Keratinocyte (primary cell): ENCODE measurements at regions not wholly inside any gene's neighbourhood (a gene's known extent, or its start where the extent isn't known, plus 50 kb on each side); places are given as distances from the start of the nearest gene placed in this dataset.

Experiments
- DNase-seq: peaks from one replicate; pipeline ENCODE4 v3.0.0-alpha.2; 2011; ENCODE audit warnings: low read depth, missing footprints, low spot score
- FAIRE-seq: peaks from 2 replicates; lab custom pipeline; 2011; peaks lifted over from hg19 to GRCh38; lab: Jason Lieb, UNC
- H2AFZ ChIP-seq: 2 replicates; pipeline ENCODE4 v1.6.0; 2012; ENCODE audit warnings: low read length, control low read depth, inconsistent platforms; ENCODE audit not compliant: control insufficient read depth
- H3K27ac ChIP-seq: 2 replicates; pipeline ENCODE4 v1.5.1; 2011; ENCODE audit warnings: low read length; ENCODE audit not compliant: control insufficient read depth, insufficient read depth
- H3K27me3 ChIP-seq: 3 replicates; pipeline ENCODE4 v1.6.0; 2011; ENCODE audit warnings: low read length; ENCODE audit not compliant: control insufficient read depth, insufficient read depth; ENCODE audit errors: extremely low read depth
- H3K36me3 ChIP-seq, 2 experiments: 2 replicates in 1 of 2; 3 replicates in 1 of 2; pipeline ENCODE4 v1.5.1; 2011; ENCODE audit warnings: low read length in 2 of 2, mild to moderate bottlenecking in 1 of 2; ENCODE audit not compliant: control insufficient read depth in 2 of 2, insufficient read depth in 2 of 2; ENCODE audit errors: extremely low read depth in 1 of 2
- H3K4me1 ChIP-seq: 3 replicates; pipeline ENCODE4 v1.5.1; 2011; ENCODE audit warnings: low read length; ENCODE audit not compliant: control insufficient read depth, insufficient read depth; ENCODE audit errors: extremely low read depth
- H3K4me2 ChIP-seq: 3 replicates; pipeline ENCODE4 v1.6.0; 2011; ENCODE audit warnings: low read depth, low read length; ENCODE audit not compliant: control insufficient read depth, insufficient read depth; ENCODE audit errors: extremely low read depth
- H3K4me3 ChIP-seq, 3 experiments: fragments of 200-600 bp in 1 of 3; sonication (generic) in 1 of 3; 2 replicates in 2 of 3; 3 replicates in 1 of 3; pipeline ENCODE4 v1.5.1; 2011 to 2016; ENCODE audit warnings: low read length in 3 of 3, mild to moderate bottlenecking in 3 of 3, control low read depth in 2 of 3, inconsistent platforms in 1 of 3, low read depth in 1 of 3, mixed read lengths in 1 of 3, mixed run types in 1 of 3, moderate library complexity in 1 of 3; ENCODE audit not compliant: control insufficient read depth in 2 of 3, insufficient read depth in 2 of 3; ENCODE audit errors: extremely low read depth in 1 of 3
- H3K79me2 ChIP-seq: 2 replicates; pipeline ENCODE4 v1.6.0; 2012; ENCODE audit warnings: low read length; ENCODE audit not compliant: control insufficient read depth, insufficient read depth
- H3K9ac ChIP-seq: 3 replicates; pipeline ENCODE4 v1.6.0; 2011; ENCODE audit warnings: low read length; ENCODE audit not compliant: control insufficient read depth, insufficient read depth; ENCODE audit errors: extremely low read depth
- H3K9me1 ChIP-seq: 3 replicates; pipeline ENCODE4 v1.6.0; 2011; ENCODE audit warnings: low read length; ENCODE audit not compliant: control insufficient read depth, insufficient read depth; ENCODE audit errors: extremely low read depth
- H3K9me3 ChIP-seq: 2 replicates; pipeline ENCODE4 v1.5.1; 2012; ENCODE audit warnings: low read depth, low read length; ENCODE audit not compliant: control insufficient read depth
- H4K20me1 ChIP-seq: 3 replicates; pipeline ENCODE4 v1.6.0; 2011; ENCODE audit warnings: low read length; ENCODE audit not compliant: control insufficient read depth, insufficient read depth; ENCODE audit errors: extremely low read depth
- EZH2 ChIP-seq: IDR thresholded peaks from one replicate; pipeline ENCODE4 v1.6.1; 2012; ENCODE audit warnings: inconsistent platforms, mild to moderate bottlenecking, low read length, moderate library complexity
- dilution Hi-C: fragments of 300-500 bp; cut with MboI; formaldehyde crosslinking; loops from one replicate; pipeline ENCODE4 v1.7.0; 2020; ENCODE audit warnings: low sequenced_read_pairs; ENCODE audit not compliant: extremely low pct_ligation_motif_present
- TF ChIP-seq, protein P1 (sequence below), 3 experiments: IDR thresholded peaks in 1 of 3; conservative IDR thresholded peaks in 1 of 3; optimal IDR thresholded peaks in 1 of 3; 2 replicates in 2 of 3; 3 replicates in 1 of 3; pipeline versions ENCODE3 to v1.5.1; 2011; ENCODE audit warnings: low read length in 3 of 3, mild to moderate bottlenecking in 3 of 3, moderate library complexity in 2 of 3, control low read depth in 1 of 3, inconsistent platforms in 1 of 3; ENCODE audit not compliant: insufficient read depth in 2 of 3; ENCODE audit errors: extremely low read depth in 1 of 3

DNA sequence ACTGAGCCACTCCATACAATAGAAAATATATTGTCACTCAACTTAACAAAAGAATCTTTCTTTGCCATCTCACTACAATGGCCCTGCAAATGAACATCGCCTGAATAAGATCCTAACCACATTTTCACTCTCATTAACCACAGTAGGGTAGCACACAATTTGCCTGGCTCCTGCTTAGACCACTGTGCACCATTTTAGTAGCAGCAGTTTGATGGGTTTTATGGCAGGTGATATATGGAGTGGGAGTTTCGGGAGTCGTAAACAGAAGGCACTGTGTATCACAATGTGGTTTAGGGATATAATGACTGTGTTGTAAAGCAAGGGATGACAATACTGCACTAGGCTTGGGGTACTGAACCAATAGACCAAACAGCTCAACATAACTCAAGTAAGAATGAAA is 617.4 kb downstream of the BCL11A start:
- FAIRE-seq (no peak), DNase-seq (no peak)
- Histone ChIP-seq H3K27ac (no peak overlapping the region), H3K4me2 (no peak overlapping the region), H3K4me3 (no peak overlapping the region), H3K9ac (no peak overlapping the region), H4K20me1 (no peaks in the 10 kb centered on the region), H3K36me3 (no peaks in the 10 kb centered on the region), H3K9me3 (no peaks in the 10 kb centered on the region), H3K27me3 (no peaks in the 10 kb centered on the region), H3K9me1 (no peaks in the 10 kb centered on the region), H3K79me2 (no peaks in the 10 kb centered on the region), H2AFZ (no peak overlapping the region), H3K4me1 (no peaks in the 10 kb centered on the region)
- TF ChIP-seq, protein P1, sequence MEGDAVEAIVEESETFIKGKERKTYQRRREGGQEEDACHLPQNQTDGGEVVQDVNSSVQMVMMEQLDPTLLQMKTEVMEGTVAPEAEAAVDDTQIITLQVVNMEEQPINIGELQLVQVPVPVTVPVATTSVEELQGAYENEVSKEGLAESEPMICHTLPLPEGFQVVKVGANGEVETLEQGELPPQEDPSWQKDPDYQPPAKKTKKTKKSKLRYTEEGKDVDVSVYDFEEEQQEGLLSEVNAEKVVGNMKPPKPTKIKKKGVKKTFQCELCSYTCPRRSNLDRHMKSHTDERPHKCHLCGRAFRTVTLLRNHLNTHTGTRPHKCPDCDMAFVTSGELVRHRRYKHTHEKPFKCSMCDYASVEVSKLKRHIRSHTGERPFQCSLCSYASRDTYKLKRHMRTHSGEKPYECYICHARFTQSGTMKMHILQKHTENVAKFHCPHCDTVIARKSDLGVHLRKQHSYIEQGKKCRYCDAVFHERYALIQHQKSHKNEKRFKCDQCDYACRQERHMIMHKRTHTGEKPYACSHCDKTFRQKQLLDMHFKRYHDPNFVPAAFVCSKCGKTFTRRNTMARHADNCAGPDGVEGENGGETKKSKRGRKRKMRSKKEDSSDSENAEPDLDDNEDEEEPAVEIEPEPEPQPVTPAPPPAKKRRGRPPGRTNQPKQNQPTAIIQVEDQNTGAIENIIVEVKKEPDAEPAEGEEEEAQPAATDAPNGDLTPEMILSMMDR (optimal IDR thresholded peaks at IDR 0.05 in 1 of 3, IDR thresholded peaks at IDR 0.05 in 1 of 3, conservative IDR thresholded peaks at IDR 0.05 in 1 of 3; ENCODE audit: extremely low read depth in 1 of 3, insufficient read depth in 2 of 3, low read length in 3 of 3): no peak
- TF ChIP-seq EZH2: no peak
- dilution Hi-C loops: no loop called here

DNA sequence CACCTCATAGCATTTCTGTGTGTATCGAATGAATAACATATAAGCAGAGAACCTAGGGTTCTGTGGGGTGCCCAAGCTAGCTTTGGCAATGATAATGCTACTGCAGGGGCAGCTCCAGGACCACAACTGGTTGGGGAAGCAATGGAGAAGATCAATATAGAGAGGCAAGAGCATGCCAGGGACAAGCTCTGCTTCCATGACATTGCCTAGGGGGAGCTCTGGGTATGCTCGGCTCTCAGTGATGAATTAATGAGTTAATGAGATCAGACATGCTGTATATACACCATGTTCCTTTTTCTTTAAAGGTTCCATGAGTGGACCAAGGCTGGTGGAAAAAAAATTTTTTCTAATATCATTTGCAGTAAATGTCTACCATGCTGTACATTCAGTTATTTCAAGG is 618.4 kb downstream of the BCL11A start:
- H3K4me3 ChIP-seq: no peak overlapping the region
- H4K20me1 ChIP-seq: no peaks in the 10 kb centered on the region
- DNase-seq (no peak), FAIRE-seq (no peak)
- no peaks in the 10 kb centered on the region for H3K79me2 ChIP-seq
- no peak overlapping the region for H3K4me2 ChIP-seq
- no peak overlapping the region for H3K9ac ChIP-seq
- H3K4me1 ChIP-seq: no peaks in the 10 kb centered on the region
- no peaks in the 10 kb centered on the region for H3K27me3 ChIP-seq
- H3K36me3 ChIP-seq: no peaks in the 10 kb centered on the region
- no peaks in the 10 kb centered on the region for H3K9me3 ChIP-seq
- TF ChIP-seq EZH2: no peak
- TF ChIP-seq, protein P1 (optimal IDR thresholded peaks at IDR 0.05 in 1 of 3, IDR thresholded peaks at IDR 0.05 in 1 of 3, conservative IDR thresholded peaks at IDR 0.05 in 1 of 3; ENCODE audit: extremely low read depth in 1 of 3, insufficient read depth in 2 of 3, low read length in 3 of 3): peak in 1 of 3 experiments; percentile 41
- H3K9me1 ChIP-seq: no peaks in the 10 kb centered on the region
- dilution Hi-C loops: no loop called here
- no peak overlapping the region for H2AFZ ChIP-seq
- H3K27ac ChIP-seq: no peak overlapping the region
